A204.1 (cell line): ENCODE measurements at regions not wholly inside any gene's neighbourhood (a gene's known extent, or its start where the extent isn't known, plus 50 kb on each side); places are given as distances from the start of the nearest gene placed in this dataset.

Source experiments
- FAIRE-seq: peaks from 2 replicates; lab custom pipeline; 2012; peaks lifted over from hg19 to GRCh38; lab: Jason Lieb, UNC

- no peak for FAIRE-seq
These were observed 167.9 kb upstream of the VLDLR start for GRCh38 chr9:2453701-2454100.

DNA sequence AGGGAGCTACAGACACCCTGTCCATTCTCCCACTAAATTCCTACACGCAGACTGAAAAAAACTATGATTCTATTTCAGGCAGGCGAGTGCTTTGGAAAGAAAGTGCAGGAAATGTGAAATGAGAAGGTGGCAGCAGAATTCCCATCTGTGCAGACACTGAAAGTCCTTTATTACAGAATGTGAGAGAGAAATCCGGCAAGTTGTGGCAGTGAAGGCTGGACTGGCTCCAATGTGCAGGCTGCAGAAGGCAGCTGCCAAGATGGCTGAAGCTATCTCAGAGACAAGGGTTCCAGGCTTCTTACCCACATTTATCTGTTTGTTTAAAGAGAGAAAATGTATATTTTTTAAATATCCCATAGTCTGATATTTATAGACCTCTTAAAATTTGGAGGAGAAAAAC lies 161.8 kb upstream of the VLDLR start:
- no peak for FAIRE-seq

DNA sequence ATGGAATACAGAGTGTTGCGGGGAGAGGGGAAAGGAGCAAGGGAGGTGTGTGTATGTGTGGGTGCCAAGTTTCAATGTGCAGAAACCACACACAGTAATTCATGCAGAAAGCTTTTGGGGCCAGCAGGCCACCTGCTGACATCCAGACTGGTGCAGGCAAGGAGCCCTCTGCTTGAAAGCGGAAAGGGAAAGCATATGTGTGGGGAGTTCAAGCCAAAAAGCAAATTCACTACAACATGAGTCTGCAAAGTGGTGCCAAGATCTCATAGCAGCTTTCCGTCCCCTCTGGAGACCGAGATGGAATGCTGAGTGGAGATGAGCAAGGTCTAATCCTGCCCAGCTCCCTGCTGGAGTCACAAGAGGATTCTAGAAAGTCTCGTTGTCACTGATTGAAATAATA lies 159.7 kb upstream of the VLDLR start:
- FAIRE-seq: no peak

- no peak for FAIRE-seq
These were observed 157.0 kb upstream of the VLDLR start for GRCh38 chr9:2464624-2465023.

DNA sequence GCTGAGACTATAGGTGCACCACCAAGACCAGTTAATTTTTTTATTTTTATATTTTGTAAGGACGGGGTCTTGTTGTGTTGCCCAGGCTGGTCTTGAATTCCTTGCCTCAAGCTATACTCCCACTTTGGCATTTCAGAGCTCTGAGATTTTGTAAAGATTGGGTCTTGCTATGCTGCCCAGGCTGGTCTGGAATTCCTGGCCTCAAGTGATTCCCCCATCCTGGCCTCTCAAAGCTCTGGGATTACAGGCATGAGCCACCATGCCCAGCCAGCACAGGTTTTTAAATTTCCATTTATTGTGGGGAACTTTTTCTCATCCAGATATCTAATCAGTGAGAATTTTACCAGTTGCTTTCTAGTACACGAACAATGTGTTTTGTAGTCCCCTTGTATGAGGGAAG lies 156.1 kb upstream of the VLDLR start:
- FAIRE-seq: no peak

GRCh38 chr9:2465921-2466460 lies 155.6 kb upstream of the VLDLR start:
- no peak for FAIRE-seq

DNA sequence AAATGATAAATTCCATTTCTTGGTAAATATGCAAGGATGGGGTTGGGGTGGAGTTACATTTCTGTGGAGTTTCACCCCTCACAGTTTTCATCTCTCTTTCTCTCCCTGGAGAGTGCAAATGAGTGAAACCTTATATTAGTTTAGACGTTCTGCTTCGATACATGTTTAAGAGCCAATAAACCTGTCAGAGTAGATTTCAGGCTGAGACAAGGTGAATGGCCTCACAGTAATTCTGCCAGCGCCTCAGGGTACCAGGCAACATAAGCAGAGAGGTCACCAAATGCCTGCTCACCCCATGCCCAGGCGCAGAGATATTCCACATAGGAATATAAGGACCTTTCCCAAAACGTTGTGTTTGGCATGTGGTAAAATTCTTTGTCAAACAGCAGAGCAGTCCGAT lies 154.9 kb upstream of the VLDLR start:
- no peak for FAIRE-seq

DNA sequence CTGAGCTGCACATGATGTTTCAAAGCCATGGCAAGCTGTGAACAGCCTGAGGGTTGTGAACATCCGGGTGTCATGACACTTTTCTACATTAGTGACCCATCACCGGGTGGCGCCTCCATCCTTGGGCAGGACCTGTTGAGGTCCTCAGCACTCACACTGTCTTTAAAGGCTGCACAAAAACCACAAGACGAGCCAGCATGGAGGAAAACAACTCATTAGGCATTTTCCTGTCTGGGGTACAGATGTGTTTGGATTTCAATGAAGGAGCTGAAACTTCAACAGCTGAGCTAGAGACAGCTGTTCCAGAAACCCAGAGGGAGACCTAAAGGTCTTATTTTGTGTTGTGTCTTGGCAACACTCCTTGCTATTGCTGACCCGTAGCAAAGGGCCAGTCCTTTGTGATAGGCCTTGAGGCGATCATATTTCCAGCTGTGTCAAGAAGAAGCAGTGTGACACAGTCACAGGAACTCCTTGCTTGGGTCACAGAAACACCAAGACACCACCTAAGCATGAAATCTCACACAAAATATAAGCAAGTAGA lies 151.8 kb upstream of the VLDLR start:
- FAIRE-seq: no peak

DNA sequence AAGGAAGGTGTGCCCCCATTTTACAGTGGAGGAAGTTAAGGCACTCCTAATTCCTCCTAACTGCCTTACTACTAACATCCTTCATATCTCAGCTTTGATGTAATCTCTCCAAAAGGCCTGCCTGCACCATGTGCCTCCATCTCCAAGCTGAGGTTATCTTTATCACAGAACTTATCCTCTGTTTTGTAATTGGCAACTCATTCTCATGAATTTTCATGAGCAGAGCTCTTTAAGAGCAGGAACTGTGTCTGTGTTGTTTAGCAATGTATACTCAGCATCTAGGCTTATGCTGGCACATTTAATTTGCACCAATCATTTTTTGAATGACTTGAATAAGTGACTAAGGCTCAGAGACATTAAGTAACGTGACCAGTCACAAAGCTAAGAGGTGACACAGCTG lies 147.9 kb upstream of the VLDLR start:
- FAIRE-seq: no peak

DNA sequence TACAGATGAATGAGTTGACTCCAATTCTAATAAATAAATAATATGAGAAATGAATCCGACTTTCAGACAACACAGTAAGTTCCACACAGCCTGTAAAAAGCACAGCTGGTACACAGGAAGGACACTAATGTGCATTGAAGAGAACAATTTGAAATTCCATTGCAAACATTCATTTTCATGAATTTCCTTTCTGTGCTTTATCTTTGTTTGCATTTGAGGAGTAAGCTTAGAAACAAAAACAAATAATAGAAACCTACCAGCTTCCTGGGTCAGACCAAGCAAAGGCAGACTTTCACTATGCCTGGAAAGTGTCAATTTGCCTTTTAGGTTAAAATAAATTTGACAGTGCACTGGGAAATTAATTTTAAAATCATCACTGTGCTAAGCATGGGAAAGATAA lies 143.8 kb upstream of the VLDLR start:
- FAIRE-seq: no peak

DNA sequence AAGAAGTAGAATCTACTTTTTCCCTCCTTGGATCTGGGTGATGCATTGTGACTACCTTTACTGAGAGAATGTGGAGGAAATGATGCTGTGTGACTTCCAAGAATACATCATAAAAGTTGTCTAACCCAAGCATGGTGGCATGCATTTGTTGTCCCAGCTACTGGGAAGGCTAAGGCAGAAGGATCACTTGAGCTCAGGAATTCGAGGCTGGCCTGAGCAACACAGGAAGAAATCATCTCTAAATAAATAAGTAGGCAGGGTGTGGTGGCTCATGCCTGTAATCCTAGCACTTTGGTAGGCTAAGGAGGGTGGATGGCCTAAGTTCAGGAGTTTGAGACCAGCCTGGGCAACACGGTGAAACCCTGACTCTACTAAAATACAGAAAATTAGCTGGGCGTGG lies 143.2 kb upstream of the VLDLR start:
- no peak for FAIRE-seq

DNA sequence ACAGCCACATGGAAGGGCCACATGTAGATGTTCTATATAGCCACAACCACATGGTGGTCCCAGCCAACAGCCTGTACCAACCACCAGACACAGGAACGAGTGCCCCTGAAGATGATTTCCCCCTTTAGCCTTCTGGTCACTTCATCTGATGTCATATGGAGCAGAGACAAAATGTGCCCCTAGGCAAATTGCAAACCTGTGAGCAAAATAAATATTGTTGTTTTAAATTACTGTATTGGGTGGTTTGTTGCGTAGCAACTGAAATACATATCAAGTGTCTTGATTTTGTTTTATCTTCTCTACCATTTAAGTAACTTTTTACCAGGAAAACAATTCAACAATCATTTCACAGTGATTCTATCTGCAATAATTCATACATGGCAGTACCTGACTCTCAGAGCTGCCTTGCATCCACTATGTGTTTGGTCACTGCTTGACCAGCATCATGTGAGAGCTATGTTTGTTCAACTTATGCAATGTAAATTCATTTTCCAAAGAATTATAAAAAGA lies 142.5 kb upstream of the VLDLR start:
- FAIRE-seq: no peak

DNA sequence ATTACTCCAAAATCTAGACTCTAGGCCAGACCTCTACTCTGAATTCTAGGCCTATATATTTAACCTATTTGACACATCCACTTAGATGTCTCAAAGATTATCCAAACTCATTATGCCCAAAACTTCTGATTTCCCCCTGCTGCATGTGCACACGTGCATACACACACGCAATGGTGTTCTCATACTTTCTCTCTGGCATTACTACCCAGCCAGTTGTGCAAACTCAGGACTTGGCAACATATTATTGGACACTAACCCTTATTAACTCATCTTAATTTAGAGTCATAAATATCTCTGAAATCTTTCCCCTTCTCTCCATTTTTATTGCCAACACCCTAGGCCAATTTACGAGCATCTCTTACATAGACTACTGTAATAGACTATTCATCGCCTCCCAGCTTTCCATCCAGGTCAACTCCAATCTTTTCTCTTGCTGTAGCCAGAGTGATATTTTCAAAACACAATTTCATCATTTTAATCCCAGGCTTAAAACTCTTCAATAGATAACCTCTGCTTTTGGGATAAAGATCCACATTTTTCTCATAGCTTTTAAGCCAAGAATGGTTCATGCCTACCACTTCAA lies 141.2 kb upstream of the VLDLR start:
- FAIRE-seq: no peak

GRCh38 chr9:2481216-2481615 lies 140.4 kb upstream of the VLDLR start:
- FAIRE-seq: no peak

GRCh38 chr9:2486988-2487387 lies 134.6 kb upstream of the VLDLR start:
- no peak for FAIRE-seq

DNA sequence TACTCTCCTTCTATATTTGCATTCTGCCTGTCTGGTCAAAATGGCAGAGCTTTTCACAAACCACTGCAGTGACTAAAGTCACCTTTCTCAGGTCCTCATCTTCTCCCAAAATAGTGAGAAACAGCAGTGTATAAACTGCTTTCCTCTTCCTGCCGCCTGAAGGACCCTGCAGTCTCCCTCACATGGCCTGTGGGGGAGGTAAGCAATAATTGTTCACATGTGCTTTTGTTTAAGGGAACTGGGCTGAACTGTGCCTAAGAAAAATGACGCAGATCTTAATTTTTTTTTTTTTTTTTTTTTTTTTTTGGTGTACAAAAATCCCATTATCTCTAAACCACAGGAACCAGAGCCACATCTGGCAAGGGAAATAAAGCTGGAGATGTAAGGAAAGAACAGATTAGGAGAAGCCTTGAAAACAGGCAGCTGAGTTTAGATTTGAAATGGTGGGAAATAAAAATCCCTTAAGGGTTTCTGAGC lies 131.7 kb upstream of the VLDLR start:
- no peak for FAIRE-seq

DNA sequence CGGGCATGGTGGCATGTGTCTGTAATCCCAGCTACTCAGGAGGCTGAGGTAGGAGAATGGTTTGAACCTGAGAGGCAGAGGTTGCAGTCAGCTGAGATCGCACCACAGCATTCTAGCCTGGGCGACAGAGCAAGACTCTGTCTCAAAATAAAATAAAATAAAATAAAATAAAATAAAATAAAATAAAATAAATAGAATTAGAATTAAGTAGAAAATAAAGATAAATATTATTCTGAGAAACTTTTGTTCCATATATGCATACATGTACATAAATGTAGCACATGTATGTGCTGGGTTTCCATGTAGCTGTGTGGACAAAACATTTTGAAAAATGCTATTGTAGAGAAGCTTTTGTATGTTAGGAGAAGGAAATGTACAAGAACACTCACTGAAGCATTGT lies 129.4 kb upstream of the VLDLR start:
- FAIRE-seq: no peak

GRCh38 chr9:2493109-2493508 lies 128.5 kb upstream of the VLDLR start:
- no peak for FAIRE-seq

DNA sequence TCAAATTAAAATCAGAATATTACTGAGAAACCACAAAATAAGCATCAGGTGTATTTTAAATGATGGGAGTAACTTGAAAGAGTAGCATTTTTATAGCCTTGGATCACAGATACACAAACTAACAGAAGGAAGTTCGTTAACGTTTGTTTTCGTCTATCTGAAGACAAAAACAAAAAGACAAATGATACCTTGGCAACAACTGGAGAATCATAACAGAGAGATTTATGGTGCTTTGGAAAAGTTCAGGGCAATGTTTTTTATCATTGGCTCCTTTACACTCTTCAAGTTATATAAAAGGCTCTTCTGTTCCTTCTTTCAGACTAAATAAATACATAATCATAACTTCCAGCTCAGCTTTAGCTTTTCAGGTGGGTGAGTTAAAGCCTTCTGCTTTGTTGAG lies 128.1 kb upstream of the VLDLR start:
- no peak for FAIRE-seq

DNA sequence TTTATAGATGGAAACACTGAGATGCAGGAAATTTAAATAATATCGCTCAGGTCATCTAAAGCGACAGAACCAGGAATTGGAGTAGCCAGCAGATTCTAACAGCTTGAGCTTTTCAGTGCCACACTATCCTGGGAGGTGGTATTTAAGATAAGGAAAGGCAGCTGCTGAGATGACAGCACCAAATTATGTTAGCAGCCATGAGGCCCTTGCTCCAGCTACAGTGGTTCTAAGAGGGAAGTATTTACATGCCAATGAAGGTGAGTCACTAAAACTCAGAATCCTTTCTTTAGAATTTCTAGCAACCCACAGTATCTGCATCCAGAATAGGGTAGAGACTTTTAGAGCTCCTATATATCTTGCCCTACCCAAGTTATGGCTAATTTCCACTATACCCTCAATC lies 127.0 kb upstream of the VLDLR start:
- FAIRE-seq: no peak

DNA sequence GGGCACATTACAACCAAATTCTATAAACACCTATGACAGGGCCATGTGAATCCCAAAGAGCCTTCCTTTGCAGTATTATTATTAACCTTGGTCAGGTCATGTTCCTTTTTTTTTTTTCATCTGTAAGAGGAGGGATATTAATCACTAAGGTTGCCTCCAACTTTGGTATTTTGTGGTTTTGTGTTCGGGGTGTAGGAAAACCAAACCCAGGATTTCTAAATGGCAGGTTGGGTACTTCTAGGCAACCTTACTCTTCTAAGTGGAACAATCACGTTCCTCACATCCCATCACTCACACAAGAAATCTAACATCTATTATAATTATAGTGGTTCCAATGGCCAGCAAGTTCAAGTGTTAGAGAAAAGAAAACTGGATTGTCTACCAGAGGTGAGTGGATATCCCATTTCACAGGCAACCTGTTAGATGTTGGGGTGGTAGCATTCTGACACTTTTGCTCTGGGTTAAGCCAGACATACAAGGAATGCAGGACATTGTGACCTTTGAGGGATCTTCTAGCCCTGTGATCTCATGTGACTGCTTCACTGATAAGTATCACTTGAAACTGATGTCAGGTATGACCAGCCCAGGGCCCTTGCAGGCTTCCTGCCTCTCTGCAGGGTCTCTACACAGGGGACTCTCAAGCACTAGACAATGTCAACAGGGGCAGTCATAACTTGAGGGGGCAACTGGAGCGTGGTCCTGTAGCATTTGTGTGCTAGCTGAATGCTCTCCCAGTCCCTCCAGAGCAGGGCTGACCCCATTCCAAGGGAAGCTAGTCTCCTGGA lies 126.2 kb upstream of the VLDLR start:
- FAIRE-seq: no peak

DNA sequence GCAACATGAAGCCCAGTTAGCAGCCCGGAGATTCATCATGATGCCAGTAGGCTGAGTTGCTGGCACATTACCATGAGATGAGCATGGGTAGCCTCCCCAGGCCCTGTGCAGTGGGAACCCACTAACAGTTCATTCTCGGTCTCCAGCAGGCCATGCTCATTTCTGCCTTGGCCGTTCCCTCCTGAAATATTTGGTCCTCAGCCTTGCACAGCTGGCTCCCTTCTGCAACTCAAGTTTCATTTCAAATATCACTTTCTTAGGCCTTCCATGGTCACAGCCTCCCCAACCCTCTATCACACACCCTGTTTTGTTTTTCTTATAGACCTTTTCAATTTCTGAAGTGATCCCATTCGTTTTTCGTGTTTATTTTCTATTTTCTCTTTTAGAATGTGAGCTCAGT lies 125.4 kb upstream of the VLDLR start:
- no peak for FAIRE-seq

DNA sequence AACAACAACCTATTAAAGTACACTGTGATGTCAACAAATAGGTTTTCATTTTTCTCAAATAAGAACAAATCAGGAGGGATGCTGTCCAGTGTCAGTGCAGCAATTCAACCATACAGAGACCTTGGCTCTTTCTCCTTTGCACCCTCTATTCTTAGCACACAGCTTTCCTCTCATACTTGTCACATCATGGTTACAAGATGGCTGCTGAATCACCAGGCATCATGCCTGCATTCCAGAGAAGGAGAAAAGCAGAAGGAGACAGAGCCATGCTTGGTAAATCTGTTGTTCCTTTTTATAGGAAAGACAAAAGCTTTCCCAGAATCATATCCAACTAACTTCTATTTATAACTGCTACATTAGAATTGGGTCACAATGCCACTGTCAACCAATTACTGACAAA lies 124.7 kb upstream of the VLDLR start:
- FAIRE-seq: no peak
